AG04449 (cell line): ENCODE measurements at regions not wholly inside any gene's neighbourhood (a gene's known extent, or its start where the extent isn't known, plus 50 kb on each side); places are given as distances from the start of the nearest gene placed in this dataset.
"Not testable (repeated sequence)": the region's sequence is repeated elsewhere in the genome, so short reads cannot be mapped to it uniquely, and the experiment has no call there.

Source experiments
- CTCF ChIA-PET: fragments of 350-600 bp; formaldehyde crosslinking; extraction: SDS; loops from one replicate; lab custom pipeline; 2021; ENCODE audit warnings: antibody characterized with exemption; lab: Yijun Ruan, JAX
- POLR2A ChIA-PET: fragments of 400-600, 350-600 bp; formaldehyde crosslinking; extraction: SDS; loops from one replicate; lab custom pipeline; 2020; ENCODE audit warnings: antibody characterized with exemption, inconsistent platforms; lab: Yijun Ruan, JAX
- DNase-seq: peaks from one replicate; pipeline ENCODE4 v3.0.0-alpha.2; 2010; ENCODE audit warnings: low read depth, low spot score
- H3K4me3 ChIP-seq: 2 replicates; pipeline ENCODE4 v1.5.1; 2011; ENCODE audit warnings: low read depth, mild to moderate bottlenecking, control low read depth, low read length
- CTCF ChIP-seq: IDR thresholded peaks from one replicate; pipeline ENCODE4 v1.5.1; 2011; ENCODE audit warnings: mild to moderate bottlenecking, moderate library complexity, low read length, control low read depth, inconsistent platforms; ENCODE audit not compliant: insufficient read depth; ENCODE audit errors: missing control alignments

- no peak for TF ChIP-seq CTCF
- ChIA-PET POLR2A (interaction anchor here (0.6 kb wide), 1 partner anchor 74 kb away, joined by 3 read pairs; no protein-coding TSS in a partner anchor), CTCF (interaction anchor here (0.8 to 1.3 kb wide), 2 partner anchors 16 to 168 kb away, joined by 3 read pairs; no protein-coding TSS in a partner anchor)
- DNase-seq = no peak
- no peak overlapping the region for H3K4me3 ChIP-seq
Measured at GRCh38 chr4:184913356-184914143, 87.8 kb upstream of the ACSL1 start.

GRCh38 chr4:184918799-184919198 lies 93.0 kb upstream of the ACSL1 start:
- DNase-seq, H3K4me3 ChIP-seq, POLR2A ChIA-PET, CTCF ChIA-PET: not testable (repeated sequence)

GRCh38 chr4:184921456-184921855 lies 95.7 kb upstream of the ACSL1 start:
- no peak overlapping the region for H3K4me3 ChIP-seq
- ChIA-PET POLR2A (no interaction called here), CTCF (no interaction called here)
- no peak for TF ChIP-seq CTCF
- DNase-seq = no peak

GRCh38 chr4:184922301-184922700 lies 96.0 kb upstream of the HELT start:
- DNase-seq = no peak
- TF ChIP-seq CTCF = no peak
- POLR2A ChIA-PET = no interaction called here
- CTCF ChIA-PET = no interaction called here
- H3K4me3 ChIP-seq = no peak overlapping the region

GRCh38 chr4:184924516-184924915 lies 93.8 kb upstream of the HELT start:
- ChIA-PET POLR2A (no interaction called here), CTCF (no interaction called here)
- no peak for TF ChIP-seq CTCF
- no peak for DNase-seq
- no peak overlapping the region for H3K4me3 ChIP-seq

GRCh38 chr4:184929476-184929875 lies 88.8 kb upstream of the HELT start:
- no peak overlapping the region for H3K4me3 ChIP-seq
- no peak for TF ChIP-seq CTCF
- no peak for DNase-seq
- ChIA-PET CTCF (no interaction called here), POLR2A (no interaction called here)

- ChIA-PET POLR2A (no interaction called here), CTCF (no interaction called here)
- TF ChIP-seq CTCF = no peak
- no peak overlapping the region for H3K4me3 ChIP-seq
- no peak for DNase-seq
Measured at GRCh38 chr4:184930026-184930425, 88.3 kb upstream of the HELT start.
